Adrenal gland (tissue), 5 donors: ENCODE measurements at regions not wholly inside any gene's neighbourhood (a gene's known extent, or its start where the extent isn't known, plus 50 kb on each side); places are given as distances from the start of the nearest gene placed in this dataset.

Source experiments
- CTCF ChIP-seq, 6 experiments: fragments of 450-650 bp in 4 of 6; fragments of 200-600 bp in 2 of 6; sonication (generic) in 1 of 6; IDR thresholded peaks; 1 replicate in 5 of 6; 2 replicates in 1 of 6; pipeline versions ENCODE4 v1.5.1 to v1.8.0; 2016 to 2021; ENCODE audit warnings: antibody characterized with exemption in 6 of 6, mild to moderate bottlenecking in 2 of 6, moderate library complexity in 1 of 6
- POLR2A ChIP-seq, 2 donors: fragments of 450-650 bp; IDR thresholded peaks; one replicate each; pipeline ENCODE4 v1.6.1; 2017; ENCODE audit warnings: antibody characterized with exemption in 2 of 2, mild to moderate bottlenecking in 2 of 2, moderate library complexity in 1 of 2
- donor health status: DM: no; HTN: no; CAD: no.

- no peak for TF ChIP-seq CTCF (IDR thresholded peaks at IDR 0.05)
- TF ChIP-seq POLR2A (IDR thresholded peaks at IDR 0.05) = no peak
These were observed 394.5 kb upstream of the KIRREL3 start for GRCh38 chr11:127395034-127395433.
